Endometrium (tissue), 2 donors: ENCODE measurements at regions not wholly inside any gene's neighbourhood (a gene's known extent, or its start where the extent isn't known, plus 50 kb on each side); places are given as distances from the start of the nearest gene placed in this dataset.
"Not testable (repeated sequence)": the region's sequence is repeated elsewhere in the genome, so short reads cannot be mapped to it uniquely, and the experiment has no call there.

Source experiments
- FAIRE-seq: peaks from 2 replicates; lab custom pipeline; 2012; peaks lifted over from hg19 to GRCh38; lab: Jason Lieb, UNC
- donor health status: control.
- donor health status: control.

- FAIRE-seq, result no peak
Observed at GRCh38 chr2:147607379-147607778, 237.4 kb upstream of the ACVR2A start.

GRCh38 chr2:147603876-147604275 is 241.0 kb upstream of the ACVR2A start:
- no peak for FAIRE-seq

- no peak for FAIRE-seq
Observed at GRCh38 chr2:147603447-147603846, 241.4 kb upstream of the ACVR2A start.

GRCh38 chr2:147600646-147601045 is 244.2 kb upstream of the ACVR2A start:
- FAIRE-seq, result no peak

GRCh38 chr2:147600223-147600622 is 244.6 kb upstream of the ACVR2A start:
- FAIRE-seq, result no peak

GRCh38 chr2:147595200-147595599 is 249.6 kb upstream of the ACVR2A start:
- no peak for FAIRE-seq

- no peak for FAIRE-seq
Observed at GRCh38 chr2:147594038-147594437, 250.8 kb upstream of the ACVR2A start.

GRCh38 chr2:147592784-147593183 is 252.0 kb upstream of the ACVR2A start:
- not testable (repeated sequence) for FAIRE-seq

GRCh38 chr2:147589127-147589526 is 255.7 kb upstream of the ACVR2A start:
- no peak for FAIRE-seq

- no peak for FAIRE-seq
Observed at GRCh38 chr2:147588191-147588590, 256.6 kb upstream of the ACVR2A start.

- no peak for FAIRE-seq
Observed at GRCh38 chr2:147578529-147578928, 266.3 kb upstream of the ACVR2A start.

- FAIRE-seq, result no peak
Observed at GRCh38 chr2:147577998-147578380, 266.8 kb upstream of the ACVR2A start.

GRCh38 chr2:147577323-147577997 is 267.4 kb upstream of the ACVR2A start:
- FAIRE-seq, result no peak

- no peak for FAIRE-seq
Observed at GRCh38 chr2:147575106-147575505, 269.7 kb upstream of the ACVR2A start.

- FAIRE-seq, result no peak
Observed at GRCh38 chr2:147572622-147573021, 272.2 kb upstream of the ACVR2A start.

- no peak for FAIRE-seq
Observed at GRCh38 chr2:147569426-147569825, 275.4 kb upstream of the ACVR2A start.

- no peak for FAIRE-seq
Observed at GRCh38 chr2:147568109-147568508, 276.7 kb upstream of the ACVR2A start.

- FAIRE-seq, result no peak
Observed at GRCh38 chr2:147567136-147567535, 277.7 kb upstream of the ACVR2A start.

- FAIRE-seq, result no peak
Observed at GRCh38 chr2:147560810-147561535, 283.9 kb upstream of the ACVR2A start.

GRCh38 chr2:147559070-147559725 is 285.6 kb upstream of the ACVR2A start:
- no peak for FAIRE-seq

- FAIRE-seq, result no peak
Observed at GRCh38 chr2:147558620-147559019, 286.2 kb upstream of the ACVR2A start.

GRCh38 chr2:147554521-147555107 is 290.2 kb upstream of the ACVR2A start:
- FAIRE-seq, result no peak

- FAIRE-seq, result no peak
Observed at GRCh38 chr2:147553775-147554271, 291.0 kb upstream of the ACVR2A start.
